Activated T-helper 2 cell treated with anti-CD3 and anti-CD28 coated beads, Interferon-gamma antibody, Interleukin-2, Interleukin-4, amounts not matched to agents 10 μg/mL and 5 μg/mL and 100 μg/mL, durations not matched to agents 14 hours and 24 hours and 36 hours (primary cell): ENCODE measurements at regions not wholly inside any gene's neighbourhood (a gene's known extent, or its start where the extent isn't known, plus 50 kb on each side); places are given as distances from the start of the nearest gene placed in this dataset.
"Not testable (repeated sequence)": the region's sequence is repeated elsewhere in the genome, so short reads cannot be mapped to it uniquely, and the experiment has no call there.

ENCODE experiments used
- DNase-seq: peaks from one replicate; pipeline ENCODE4 v3.0.0; 2021; ENCODE audit warnings: low spot score
- H3K27ac Mint-ChIP-seq: one replicate; pipeline ENCODE4 v1.8.0; 2021; ENCODE audit warnings: mixed read lengths
- H3K27me3 Mint-ChIP-seq: one replicate; pipeline ENCODE4 v1.8.0; 2021; ENCODE audit warnings: low read depth, mixed read lengths
- H3K36me3 Mint-ChIP-seq: one replicate; pipeline ENCODE4 v1.8.0; 2021; ENCODE audit warnings: low read depth, mixed read lengths
- H3K4me1 Mint-ChIP-seq: one replicate; pipeline ENCODE4 v1.8.0; 2021; ENCODE audit warnings: low read depth, mixed read lengths
- H3K4me3 Mint-ChIP-seq: one replicate; pipeline ENCODE4 v1.8.0; 2021; ENCODE audit warnings: low read depth, mild to moderate bottlenecking, moderate library complexity, mixed read lengths
- H3K9me3 Mint-ChIP-seq: one replicate; pipeline ENCODE4 v1.8.0; 2021; ENCODE audit warnings: mixed read lengths
- intact Hi-C: fragments of 100-400 bp; cut with micrococcal nuclease; formaldehyde crosslinking; loops from one replicate; pipeline ENCODE4 v1.15.1; 2023

DNA sequence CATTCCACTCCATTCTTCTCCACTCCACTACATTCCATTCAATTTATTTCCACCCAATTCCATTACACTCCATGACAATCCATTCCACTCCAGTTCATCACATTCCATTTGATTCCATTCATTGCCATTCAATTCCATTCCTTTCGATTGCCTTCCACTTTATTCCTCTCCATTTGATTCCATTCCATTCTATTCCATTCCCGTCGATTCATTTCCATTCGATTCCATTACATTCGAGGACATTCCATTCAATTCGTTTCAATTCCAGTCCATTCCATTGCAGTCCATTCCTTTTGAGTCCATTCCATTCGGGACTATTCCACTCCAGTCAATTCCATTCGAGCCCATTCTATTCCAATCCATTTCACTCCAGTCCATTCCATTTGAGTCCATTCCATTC, 2577.8 kb upstream of the TPTE start:
- H3K4me3 Mint-ChIP-seq, DNase-seq, intact Hi-C loops, H3K9me3 Mint-ChIP-seq, H3K27me3 Mint-ChIP-seq, H3K27ac Mint-ChIP-seq, H3K4me1 Mint-ChIP-seq: not testable (repeated sequence)
- peaks cover 95% of the 10 kb centered on the region for H3K36me3 Mint-ChIP-seq

DNA sequence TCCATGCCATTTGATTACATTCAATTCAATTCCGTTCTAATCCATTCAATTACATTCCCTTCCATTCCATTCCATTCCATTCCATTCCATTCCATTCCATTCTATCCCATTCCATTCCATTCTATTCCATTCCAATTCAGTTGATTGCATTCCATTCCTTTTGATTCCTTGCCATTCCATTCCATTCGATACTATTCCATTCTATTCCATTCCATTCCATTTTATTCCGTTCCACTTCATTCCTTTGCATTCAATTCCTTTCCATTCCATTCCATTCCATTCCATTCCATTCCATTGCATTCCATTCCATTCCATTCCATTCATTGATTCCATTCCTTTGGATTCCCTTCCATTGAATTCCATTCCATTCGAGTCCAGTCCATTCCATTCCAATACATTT, 2574.0 kb upstream of the TPTE start:
- intact Hi-C loops: no loop called here
- no peak overlapping the region for H3K27ac Mint-ChIP-seq
- no peaks in the 10 kb centered on the region for H3K4me1 Mint-ChIP-seq
- H3K27me3 Mint-ChIP-seq: no peaks in the 10 kb centered on the region
- DNase-seq: no peak
- H3K36me3 Mint-ChIP-seq: peaks cover 94% of the 10 kb centered on the region
- H3K9me3 Mint-ChIP-seq: no peaks in the 10 kb centered on the region
- H3K4me3 Mint-ChIP-seq: no peak overlapping the region

DNA sequence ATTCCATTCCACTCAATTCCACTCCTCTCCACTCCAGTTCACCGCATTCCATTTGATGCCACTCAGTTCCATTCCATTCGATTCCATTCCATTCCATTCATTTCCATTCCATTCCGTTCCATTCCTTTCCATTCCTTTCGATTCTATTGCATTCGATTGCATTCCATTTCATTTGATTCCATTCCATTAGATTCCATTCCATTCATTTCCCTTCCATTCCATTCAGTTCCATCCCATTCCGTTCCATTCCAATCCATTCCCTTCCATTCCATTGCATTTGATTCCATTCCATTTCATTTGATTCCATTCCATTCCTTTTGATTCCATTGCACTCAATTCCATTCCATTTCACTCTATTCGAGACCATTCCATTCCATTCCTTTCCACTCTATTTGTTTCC, 2572.7 kb upstream of the TPTE start:
- H3K9me3 Mint-ChIP-seq, H3K27ac Mint-ChIP-seq, DNase-seq, H3K27me3 Mint-ChIP-seq, H3K4me1 Mint-ChIP-seq, intact Hi-C loops, H3K4me3 Mint-ChIP-seq: not testable (repeated sequence)
- H3K36me3 Mint-ChIP-seq: peaks cover 95% of the 10 kb centered on the region

DNA sequence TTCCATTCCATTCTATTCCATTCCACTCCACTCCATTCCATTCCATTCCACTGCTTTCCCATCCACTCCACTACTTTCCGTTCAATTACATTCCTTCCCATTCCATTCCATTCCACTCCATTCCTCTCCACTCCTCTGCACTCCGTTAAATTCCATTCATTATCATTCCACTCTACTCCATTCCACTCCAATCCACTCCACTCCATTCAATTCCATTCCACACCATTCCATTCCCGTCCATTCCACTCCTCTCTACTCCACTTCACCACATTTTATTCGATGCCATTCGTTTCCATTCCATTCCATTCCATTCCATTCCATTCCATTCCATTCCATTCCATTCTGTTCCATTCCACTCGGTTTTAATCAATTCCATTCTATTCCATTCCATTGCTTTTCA, 2571.5 kb upstream of the TPTE start:
- H3K36me3 Mint-ChIP-seq: peaks cover 95% of the 10 kb centered on the region
- H3K4me3 Mint-ChIP-seq, H3K27ac Mint-ChIP-seq, H3K9me3 Mint-ChIP-seq, H3K27me3 Mint-ChIP-seq, intact Hi-C loops, DNase-seq, H3K4me1 Mint-ChIP-seq: not testable (repeated sequence)

DNA sequence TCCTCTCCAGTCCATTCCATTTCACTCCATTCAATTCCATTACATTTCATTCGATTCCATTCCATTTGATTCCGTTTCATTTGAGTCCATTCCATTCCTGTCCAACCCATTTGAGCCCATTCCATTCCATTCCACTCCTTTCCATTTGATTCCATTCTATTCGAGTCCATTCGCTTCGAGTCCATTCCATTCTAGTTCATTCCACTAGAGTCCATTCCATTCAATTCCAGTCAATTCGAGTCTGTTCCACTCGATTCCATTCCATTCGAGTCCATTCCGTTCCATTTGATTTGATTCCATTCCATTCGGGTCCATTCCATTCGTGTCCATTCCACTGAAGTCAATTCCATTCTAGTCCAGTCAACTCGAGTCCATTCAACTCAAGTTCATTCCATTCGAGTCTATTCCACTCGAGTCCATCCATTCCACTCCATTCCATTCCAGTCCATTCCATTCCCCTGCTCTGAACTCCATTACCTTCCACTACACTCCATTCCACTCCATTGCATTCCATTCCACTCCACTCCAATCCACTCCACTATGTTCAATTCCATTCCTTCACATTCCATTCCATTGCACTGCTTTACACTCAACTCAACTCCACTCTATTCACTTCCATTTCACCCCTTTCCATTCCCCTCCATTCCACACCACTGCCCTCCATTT, 2569.4 kb upstream of the TPTE start:
- intact Hi-C loops: no loop called here
- Mint-ChIP-seq H3K4me1 (no peaks in the 10 kb centered on the region), H3K9me3 (no peaks in the 10 kb centered on the region), H3K4me3 (no peak overlapping the region), H3K27me3 (no peaks in the 10 kb centered on the region), H3K36me3 (peaks cover 88% of the 10 kb centered on the region), H3K27ac (no peak overlapping the region)
- no peak for DNase-seq

DNA sequence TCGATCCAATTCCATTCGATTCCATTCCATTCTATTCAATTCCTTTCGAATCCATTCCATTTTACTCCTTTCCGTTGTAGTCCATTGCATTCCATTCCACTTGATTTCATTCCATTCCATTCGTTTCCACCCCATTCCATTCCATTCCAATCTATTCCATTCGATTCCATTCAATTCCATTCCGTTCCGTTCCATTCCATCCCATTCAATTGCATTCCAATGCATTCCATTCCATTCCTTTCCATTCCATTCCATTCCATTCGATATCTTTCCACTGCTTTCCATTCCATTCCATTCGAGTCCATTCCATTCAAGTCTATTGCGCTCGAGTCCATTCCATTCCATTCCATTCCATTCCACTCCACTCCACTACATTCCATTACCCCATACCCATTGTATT, 2568.7 kb upstream of the TPTE start:
- H3K36me3 Mint-ChIP-seq: peaks cover 88% of the 10 kb centered on the region
- H3K27me3 Mint-ChIP-seq: no peaks in the 10 kb centered on the region
- no peak overlapping the region for H3K4me3 Mint-ChIP-seq
- intact Hi-C loops: no loop called here
- no peaks in the 10 kb centered on the region for H3K9me3 Mint-ChIP-seq
- H3K27ac Mint-ChIP-seq: no peak overlapping the region
- no peaks in the 10 kb centered on the region for H3K4me1 Mint-ChIP-seq
- DNase-seq: no peak

DNA sequence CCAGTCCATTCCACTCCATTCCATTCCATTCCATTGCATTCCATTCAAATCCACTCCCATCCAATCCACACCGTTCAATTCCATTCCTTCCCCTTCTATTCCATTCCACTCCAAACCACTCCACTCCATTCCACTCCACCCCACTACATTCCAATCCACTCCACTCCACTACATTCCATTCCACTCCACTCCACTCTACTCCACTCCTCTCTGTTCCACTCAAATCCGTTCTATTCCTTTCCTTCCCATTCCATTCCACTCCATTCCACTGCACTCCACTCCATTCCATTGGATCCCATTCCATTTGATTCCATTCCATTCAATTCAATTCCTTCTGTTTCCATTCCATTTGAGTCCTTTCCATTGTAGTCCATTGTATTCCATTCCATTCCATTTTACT, 2568.3 kb upstream of the TPTE start:
- H3K36me3 Mint-ChIP-seq: peaks cover 86% of the 10 kb centered on the region
- no peak for DNase-seq
- intact Hi-C loops: no loop called here
- no peak overlapping the region for H3K27ac Mint-ChIP-seq
- H3K4me3 Mint-ChIP-seq: no peak overlapping the region
- H3K27me3 Mint-ChIP-seq: no peaks in the 10 kb centered on the region
- H3K4me1 Mint-ChIP-seq: no peaks in the 10 kb centered on the region
- H3K9me3 Mint-ChIP-seq: no peaks in the 10 kb centered on the region

DNA sequence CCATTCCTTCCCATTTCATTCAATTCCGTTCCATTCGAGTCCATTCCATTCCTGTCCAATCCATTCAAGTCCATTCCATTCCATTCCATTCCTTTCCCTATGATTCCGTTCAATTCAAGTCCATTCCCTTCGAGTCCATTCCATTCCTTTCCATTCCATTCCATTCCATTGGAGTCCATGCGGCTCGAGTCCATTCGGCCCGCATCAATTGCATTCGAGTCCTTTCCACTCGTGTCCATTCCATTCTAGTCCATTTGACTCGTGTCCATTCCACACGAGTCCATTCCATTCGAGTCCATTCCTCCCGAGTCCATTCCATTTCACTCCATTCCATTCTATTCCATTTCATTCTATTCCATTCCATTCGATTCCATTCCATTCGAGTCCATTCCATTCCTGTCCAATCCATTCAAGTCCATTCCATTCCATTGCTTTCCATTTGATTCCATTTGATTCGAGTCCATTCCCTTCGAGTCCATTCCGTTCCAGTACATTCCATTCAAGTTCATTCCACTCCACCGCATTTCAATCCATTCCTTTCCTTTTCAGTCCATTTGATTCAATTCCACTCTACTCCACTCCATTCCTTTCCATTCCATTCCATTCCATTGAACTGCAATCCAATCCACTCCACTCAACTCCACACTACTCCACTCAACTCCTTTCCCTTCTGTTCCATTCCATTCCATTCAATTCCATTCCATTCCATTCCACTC, 2565.9 kb upstream of the TPTE start:
- peaks cover 14% of the 10 kb centered on the region for H3K9me3 Mint-ChIP-seq

DNA sequence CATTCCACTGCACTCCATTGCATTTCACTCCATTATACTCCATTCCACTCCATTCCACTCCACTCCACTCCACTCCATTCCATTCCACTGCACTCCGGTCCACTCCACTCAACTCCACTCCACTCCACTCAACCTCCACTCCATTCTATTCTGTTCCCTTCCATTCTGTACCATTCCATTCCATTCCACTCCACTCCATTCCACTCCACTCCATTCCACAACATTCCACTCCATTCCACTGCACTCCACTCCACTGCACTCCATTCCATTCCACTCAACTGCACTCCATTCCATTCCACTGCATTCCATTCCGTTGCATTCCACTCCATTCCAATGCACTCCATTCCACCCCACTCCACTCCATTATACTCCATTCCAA, 2565.3 kb upstream of the TPTE start:
- H3K4me1 Mint-ChIP-seq, intact Hi-C loops, DNase-seq, H3K27me3 Mint-ChIP-seq, H3K4me3 Mint-ChIP-seq, H3K27ac Mint-ChIP-seq: not testable (repeated sequence)
- Mint-ChIP-seq H3K9me3 (peaks cover 20% of the 10 kb centered on the region), H3K36me3 (peaks cover 59% of the 10 kb centered on the region)

More for the DNA sequence above, 2565.9 kb upstream of the TPTE start:
- intact Hi-C loops, H3K4me3 Mint-ChIP-seq, H3K27ac Mint-ChIP-seq, H3K4me1 Mint-ChIP-seq, H3K27me3 Mint-ChIP-seq, DNase-seq: not testable (repeated sequence)
- H3K36me3 Mint-ChIP-seq: peaks cover 65% of the 10 kb centered on the region

DNA sequence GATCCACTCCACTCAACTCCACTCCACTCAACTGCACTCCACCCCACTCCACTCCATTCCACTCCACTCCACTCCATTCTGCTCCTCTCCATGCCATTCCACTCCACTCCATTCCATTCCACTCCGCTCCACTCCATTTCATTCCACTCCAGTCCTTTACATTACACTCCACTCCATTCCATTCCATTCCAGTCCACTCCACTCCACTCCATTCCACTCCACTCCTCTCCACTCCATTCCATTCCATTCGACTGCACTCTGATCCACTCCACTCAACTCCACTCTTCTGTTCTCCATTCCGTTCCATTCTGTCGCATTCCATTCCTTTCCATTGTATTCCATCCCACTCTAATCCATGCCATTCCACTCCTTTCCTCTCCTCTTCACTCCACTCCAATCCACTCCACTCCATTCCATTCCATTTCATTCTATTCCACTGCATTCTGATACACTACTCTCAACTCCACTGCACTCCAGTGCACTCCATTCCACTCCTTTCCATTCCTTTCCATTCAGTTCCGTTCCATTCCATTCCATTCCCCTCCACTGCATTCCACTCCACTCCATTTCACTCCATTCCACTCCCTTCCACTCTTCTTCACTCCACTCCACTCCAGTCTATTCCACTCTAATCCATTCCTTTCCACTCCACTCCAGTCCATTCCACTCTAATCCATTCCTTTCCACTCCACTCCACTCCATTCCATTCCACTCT, 2564.2 kb upstream of the TPTE start:
- H3K27me3 Mint-ChIP-seq, DNase-seq, intact Hi-C loops, H3K4me3 Mint-ChIP-seq, H3K27ac Mint-ChIP-seq, H3K4me1 Mint-ChIP-seq: not testable (repeated sequence)
- Mint-ChIP-seq H3K36me3 (peaks cover 49% of the 10 kb centered on the region), H3K9me3 (peaks cover 31% of the 10 kb centered on the region)

DNA sequence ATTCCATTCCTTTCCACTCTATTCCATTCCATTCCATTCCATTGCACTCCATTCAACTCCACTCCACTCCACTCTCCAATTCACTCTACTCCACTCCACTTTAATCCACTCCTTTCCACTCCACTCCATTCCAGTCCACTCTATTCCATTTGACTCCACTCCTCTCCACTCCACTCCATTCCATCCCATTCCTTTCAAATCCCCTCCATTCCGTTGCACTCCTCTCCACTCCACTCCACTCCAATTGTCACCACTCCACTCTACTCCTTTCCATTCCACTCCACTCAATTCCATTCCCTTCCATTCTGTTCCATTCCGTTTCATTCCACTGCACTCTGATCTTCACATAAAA, 2563.7 kb upstream of the TPTE start:
- H3K27me3 Mint-ChIP-seq: no peaks in the 10 kb centered on the region

More for the DNA sequence above, 2563.7 kb upstream of the TPTE start:
- peaks cover 36% of the 10 kb centered on the region for H3K9me3 Mint-ChIP-seq
- H3K36me3 Mint-ChIP-seq: peaks cover 43% of the 10 kb centered on the region
- no peak overlapping the region for H3K4me3 Mint-ChIP-seq
- DNase-seq: no peak
- no peaks in the 10 kb centered on the region for H3K4me1 Mint-ChIP-seq
- H3K27ac Mint-ChIP-seq: no peak overlapping the region
- intact Hi-C loops: no loop called here
